ENCODE measurements at regions not wholly inside any gene's neighbourhood (a gene's known extent, or its start where the extent isn't known, plus 50 kb on each side); places are given as distances from the start of the nearest gene placed in this dataset.

DNA sequence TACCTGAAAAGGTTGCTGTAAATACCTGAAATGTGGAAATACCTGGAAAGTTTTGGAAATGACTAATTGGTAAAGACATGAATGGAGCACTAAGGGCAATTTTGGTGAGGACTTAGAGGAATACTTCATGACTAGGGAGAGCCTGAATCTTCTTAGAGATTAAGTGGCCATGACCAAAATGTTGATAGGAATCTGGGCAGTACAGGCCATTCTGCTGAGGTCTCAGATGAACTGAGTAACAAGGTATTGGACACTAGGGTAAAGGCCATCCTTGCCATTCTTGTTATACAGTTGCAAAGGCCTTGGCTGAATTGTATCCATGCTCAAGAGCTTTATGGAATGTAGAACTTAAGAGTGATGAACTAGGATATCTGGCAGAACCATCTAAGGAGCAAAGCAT lies 742.9 kb upstream of the RAB6C start:
- CTCF ChIA-PET, result no interaction called here
- Mint-ChIP-seq H3K27me3 (no peaks in the 10 kb centered on the region), H3K27ac (no peak overlapping the region), H3K36me3 (no peaks in the 10 kb centered on the region), H3K4me1 (ENCODE audit: low read depth) (no peaks in the 10 kb centered on the region), H3K9me3 (peaks cover 10% of the 10 kb centered on the region), H3K4me3 (no peak overlapping the region)
- no peak for DNase-seq
- POLR2A ChIA-PET, result no interaction called here
- intact Hi-C loops (cut with micrococcal nuclease), result no loop called here

GRCh38 chr2:129237966-129238725 lies 741.3 kb upstream of the RAB6C start:
- H3K27me3 Mint-ChIP-seq, result no peaks in the 10 kb centered on the region
- H3K4me1 Mint-ChIP-seq (ENCODE audit: low read depth), result no peaks in the 10 kb centered on the region
- ChIA-PET CTCF (no interaction called here), POLR2A (no interaction called here)
- H3K36me3 Mint-ChIP-seq, result no peaks in the 10 kb centered on the region
- peaks cover 10% of the 10 kb centered on the region for H3K9me3 Mint-ChIP-seq
- no peak overlapping the region for H3K4me3 Mint-ChIP-seq
- intact Hi-C loops (cut with micrococcal nuclease), result no loop called here
- no peak for DNase-seq
- no peak overlapping the region for H3K27ac Mint-ChIP-seq

GRCh38 chr2:129239141-129239540 lies 740.3 kb upstream of the RAB6C start:
- Mint-ChIP-seq H3K27ac (no peak overlapping the region), H3K4me3 (no peak overlapping the region), H3K36me3 (no peaks in the 10 kb centered on the region), H3K4me1 (ENCODE audit: low read depth) (no peaks in the 10 kb centered on the region), H3K9me3 (peaks cover 10% of the 10 kb centered on the region), H3K27me3 (no peaks in the 10 kb centered on the region)
- ChIA-PET POLR2A (no interaction called here), CTCF (no interaction called here)
- no peak for DNase-seq
- intact Hi-C loops (cut with micrococcal nuclease), result no loop called here

DNA sequence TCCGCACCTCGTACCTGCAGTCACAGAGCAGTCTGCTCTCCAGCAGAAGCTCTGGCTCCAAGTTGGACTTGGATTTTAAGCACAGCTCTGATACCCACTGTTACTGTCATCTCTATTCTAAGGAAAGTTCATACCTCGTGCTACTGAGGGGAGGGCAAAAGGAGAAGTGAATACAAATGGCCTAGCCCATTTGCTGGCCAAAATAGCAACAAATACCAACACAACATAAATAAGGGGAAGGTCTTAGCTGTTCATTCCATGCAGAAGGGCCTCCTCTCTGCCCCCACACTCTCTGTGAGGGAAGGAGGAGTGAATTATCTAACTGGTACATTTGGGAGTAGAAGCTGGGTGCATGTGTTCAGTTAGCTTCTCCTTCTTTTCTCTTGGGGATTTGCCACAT lies 739.4 kb upstream of the RAB6C start:
- Mint-ChIP-seq H3K36me3 (no peaks in the 10 kb centered on the region), H3K4me1 (ENCODE audit: low read depth) (no peaks in the 10 kb centered on the region), H3K9me3 (peaks cover 10% of the 10 kb centered on the region), H3K4me3 (no peak overlapping the region), H3K27me3 (no peaks in the 10 kb centered on the region), H3K27ac (no peak overlapping the region)
- ChIA-PET CTCF (no interaction called here), POLR2A (no interaction called here)
- no peak for DNase-seq
- intact Hi-C loops (cut with micrococcal nuclease), result no loop called here

- CTCF ChIA-PET, result no interaction called here
- Mint-ChIP-seq H3K36me3 (no peaks in the 10 kb centered on the region), H3K27ac (no peak overlapping the region), H3K9me3 (peaks cover 5% of the 10 kb centered on the region), H3K4me1 (ENCODE audit: low read depth) (no peaks in the 10 kb centered on the region), H3K4me3 (no peak overlapping the region), H3K27me3 (no peaks in the 10 kb centered on the region)
- POLR2A ChIA-PET, result no interaction called here
- no peak for DNase-seq
- intact Hi-C loops (cut with micrococcal nuclease), result no loop called here
These were observed 737.2 kb upstream of the RAB6C start for GRCh38 chr2:129242269-129242668.

GRCh38 chr2:129247751-129248150 lies 731.7 kb upstream of the RAB6C start:
- Mint-ChIP-seq H3K4me3 (no peak overlapping the region), H3K36me3 (no peaks in the 10 kb centered on the region), H3K4me1 (ENCODE audit: low read depth) (no peaks in the 10 kb centered on the region), H3K9me3 (peaks cover 3% of the 10 kb centered on the region), H3K27ac (no peak overlapping the region), H3K27me3 (no peaks in the 10 kb centered on the region)
- intact Hi-C loops (cut with micrococcal nuclease), result no loop called here
- ChIA-PET POLR2A (no interaction called here), CTCF (no interaction called here)
- no peak for DNase-seq

DNA sequence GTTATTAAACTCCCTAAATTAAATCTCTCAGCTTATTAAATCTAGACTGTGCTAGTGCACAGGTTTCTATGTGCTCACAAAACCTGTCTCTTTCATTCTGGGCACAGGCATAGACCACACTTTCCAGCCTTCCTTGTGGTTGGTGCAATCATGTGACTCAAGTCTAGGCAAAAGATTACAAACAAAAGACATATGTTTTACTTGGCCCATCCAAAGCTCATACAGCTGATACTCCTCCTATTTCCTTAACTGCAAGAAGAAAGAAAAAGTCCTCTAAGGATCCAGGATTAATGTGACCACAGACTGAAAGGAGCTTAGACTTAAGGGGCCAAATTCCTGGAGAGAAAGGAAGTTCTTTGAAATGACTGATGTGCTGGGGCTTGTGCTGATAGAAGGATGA lies 731.3 kb upstream of the RAB6C start:
- ChIA-PET CTCF (no interaction called here), POLR2A (no interaction called here)
- no peaks in the 10 kb centered on the region for H3K36me3 Mint-ChIP-seq
- H3K9me3 Mint-ChIP-seq, result peaks cover 3% of the 10 kb centered on the region
- no peak overlapping the region for H3K27ac Mint-ChIP-seq
- DNase-seq, result no peak
- intact Hi-C loops (cut with micrococcal nuclease), result no loop called here
- no peaks in the 10 kb centered on the region for H3K27me3 Mint-ChIP-seq
- no peak overlapping the region for H3K4me3 Mint-ChIP-seq
- no peaks in the 10 kb centered on the region for H3K4me1 Mint-ChIP-seq (ENCODE audit: low read depth)

- H3K27me3 Mint-ChIP-seq, result no peaks in the 10 kb centered on the region
- H3K27ac Mint-ChIP-seq, result no peak overlapping the region
- no peak overlapping the region for H3K4me3 Mint-ChIP-seq
- DNase-seq, result no peak
- no peaks in the 10 kb centered on the region for H3K36me3 Mint-ChIP-seq
- peaks cover 10% of the 10 kb centered on the region for H3K9me3 Mint-ChIP-seq
- intact Hi-C loops (cut with micrococcal nuclease), result no loop called here
- POLR2A ChIA-PET, result no interaction called here
- CTCF ChIA-PET, result no interaction called here
- H3K4me1 Mint-ChIP-seq (ENCODE audit: low read depth), result no peaks in the 10 kb centered on the region
These were observed 726.5 kb upstream of the RAB6C start for GRCh38 chr2:129252781-129253460.

DNA sequence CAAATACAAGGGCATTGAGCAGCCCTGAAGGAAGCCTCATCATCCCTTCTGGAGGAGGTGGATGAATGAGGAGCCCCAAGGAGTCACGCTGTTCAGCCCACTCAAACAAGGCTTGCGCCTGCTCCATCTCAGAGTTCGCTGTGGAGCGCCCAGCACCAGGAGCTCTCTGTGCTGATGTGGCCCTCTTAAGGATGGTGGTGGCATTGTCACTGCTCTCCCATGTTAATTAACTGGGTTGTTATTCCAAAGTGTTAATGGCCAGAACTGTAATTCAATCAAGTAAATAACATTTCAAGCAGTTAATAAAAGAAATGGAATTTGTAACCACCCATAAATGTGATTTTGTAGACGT lies 726.0 kb upstream of the RAB6C start:
- intact Hi-C loops (cut with micrococcal nuclease), result no loop called here
- ChIA-PET POLR2A (no interaction called here), CTCF (no interaction called here)
- H3K9me3 Mint-ChIP-seq, result peaks cover 15% of the 10 kb centered on the region
- no peaks in the 10 kb centered on the region for H3K36me3 Mint-ChIP-seq
- no peaks in the 10 kb centered on the region for H3K27me3 Mint-ChIP-seq
- no peak overlapping the region for H3K27ac Mint-ChIP-seq
- DNase-seq, result no peak
- H3K4me3 Mint-ChIP-seq, result no peak overlapping the region
- no peaks in the 10 kb centered on the region for H3K4me1 Mint-ChIP-seq (ENCODE audit: low read depth)

DNA sequence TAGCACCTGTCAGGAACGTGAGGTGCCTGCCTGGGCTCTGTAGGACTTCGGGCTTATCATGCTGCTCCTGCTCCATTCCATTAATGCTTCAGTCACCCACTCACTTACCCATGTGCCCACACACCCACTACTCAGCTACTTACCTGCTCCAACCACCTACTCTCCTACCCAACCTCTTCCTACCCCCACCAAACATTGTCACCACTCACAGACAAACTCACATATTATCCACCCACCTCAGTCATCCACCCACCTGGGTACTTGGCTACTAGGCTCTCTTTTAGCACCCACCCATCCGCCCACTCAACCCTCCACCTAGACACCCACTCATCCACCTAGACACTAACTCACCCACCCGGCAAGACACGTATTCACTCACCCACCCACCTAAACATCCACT lies 724.7 kb upstream of the RAB6C start:
- DNase-seq, result no peak
- no peaks in the 10 kb centered on the region for H3K36me3 Mint-ChIP-seq
- H3K27me3 Mint-ChIP-seq, result no peaks in the 10 kb centered on the region
- POLR2A ChIA-PET, result no interaction called here
- no peak overlapping the region for H3K4me3 Mint-ChIP-seq
- H3K27ac Mint-ChIP-seq, result no peak overlapping the region
- peaks cover 24% of the 10 kb centered on the region for H3K9me3 Mint-ChIP-seq
- no peaks in the 10 kb centered on the region for H3K4me1 Mint-ChIP-seq (ENCODE audit: low read depth)
- CTCF ChIA-PET, result no interaction called here
- intact Hi-C loops (cut with micrococcal nuclease), result no loop called here

DNA sequence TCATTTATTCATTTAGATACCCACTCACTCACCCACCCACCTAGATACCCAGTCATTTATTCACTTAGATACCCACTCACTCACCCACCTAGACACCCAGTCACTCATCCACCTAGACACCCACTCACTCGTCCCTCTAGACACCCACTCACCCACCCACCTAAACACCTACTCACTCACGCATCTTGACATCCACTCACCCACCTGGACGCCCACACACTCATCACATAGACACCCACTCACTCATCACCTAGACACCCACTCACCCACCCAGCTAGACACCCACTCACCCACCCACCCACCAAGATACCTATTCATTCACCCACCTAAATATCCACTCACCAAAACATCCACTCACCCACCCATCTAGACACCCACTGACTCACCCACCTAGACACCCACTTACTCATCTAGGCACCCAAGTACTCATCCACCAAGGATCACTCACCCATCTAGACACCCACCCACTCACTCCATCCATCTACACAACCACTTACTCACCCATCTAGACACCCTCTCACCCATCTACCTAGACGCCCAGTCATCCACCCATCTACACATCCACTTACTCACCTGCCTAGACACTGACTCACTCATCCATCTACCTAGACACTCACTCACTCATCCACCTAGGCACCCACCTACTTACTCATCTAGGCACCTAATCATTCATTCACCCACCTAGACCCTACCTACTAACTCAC lies 723.7 kb upstream of the RAB6C start:
- Mint-ChIP-seq H3K9me3 (peaks cover 24% of the 10 kb centered on the region), H3K4me1 (ENCODE audit: low read depth) (no peaks in the 10 kb centered on the region), H3K4me3 (no peak overlapping the region), H3K27ac (no peak overlapping the region), H3K27me3 (no peaks in the 10 kb centered on the region), H3K36me3 (no peaks in the 10 kb centered on the region)
- CTCF ChIA-PET, result no interaction called here
- intact Hi-C loops (cut with micrococcal nuclease), result no loop called here
- no peak for DNase-seq
- POLR2A ChIA-PET, result no interaction called here

GRCh38 chr2:129256642-129257041 lies 722.8 kb upstream of the RAB6C start:
- DNase-seq, result no peak

GRCh38 chr2:129262934-129263333 lies 716.5 kb upstream of the RAB6C start:
- Mint-ChIP-seq H3K27me3 (no peaks in the 10 kb centered on the region), H3K36me3 (no peaks in the 10 kb centered on the region), H3K9me3 (peaks cover 36% of the 10 kb centered on the region), H3K4me3 (no peak overlapping the region), H3K27ac (no peak overlapping the region), H3K4me1 (ENCODE audit: low read depth) (no peaks in the 10 kb centered on the region)
- POLR2A ChIA-PET, result no interaction called here
- CTCF ChIA-PET, result no interaction called here
- no peak for DNase-seq
- intact Hi-C loops (cut with micrococcal nuclease), result no loop called here

More at GRCh38 chr2:129256642-129257041, 722.8 kb upstream of the RAB6C start:
- H3K27me3 Mint-ChIP-seq, result no peaks in the 10 kb centered on the region
- POLR2A ChIA-PET, result no interaction called here
- no peaks in the 10 kb centered on the region for H3K4me1 Mint-ChIP-seq (ENCODE audit: low read depth)
- H3K36me3 Mint-ChIP-seq, result no peaks in the 10 kb centered on the region
- intact Hi-C loops (cut with micrococcal nuclease), result no loop called here
- H3K9me3 Mint-ChIP-seq, result peaks cover 24% of the 10 kb centered on the region
- no peak overlapping the region for H3K27ac Mint-ChIP-seq
- H3K4me3 Mint-ChIP-seq, result no peak overlapping the region
- CTCF ChIA-PET, result no interaction called here

All from activated CD4-positive, alpha-beta memory T cell treated with anti-CD3 and anti-CD28 coated beads for 36 hours (primary cell).